GM10266 (cell line): ENCODE measurements at regions not wholly inside any gene's neighbourhood (a gene's known extent, or its start where the extent isn't known, plus 50 kb on each side); places are given as distances from the start of the nearest gene placed in this dataset.

Experiments used
- DNase-seq: peaks from one replicate; pipeline ENCODE4 v3.0.0; 2012; ENCODE audit errors: extremely low spot score
- TF ChIP-seq, protein P1 (sequence below): IDR thresholded peaks from 2 replicates; pipeline ENCODE4 v1.5.1; 2012; ENCODE audit warnings: mild to moderate bottlenecking, low read depth; ENCODE audit not compliant: control insufficient read depth, insufficient read depth; ENCODE audit errors: missing control alignments

DNA sequence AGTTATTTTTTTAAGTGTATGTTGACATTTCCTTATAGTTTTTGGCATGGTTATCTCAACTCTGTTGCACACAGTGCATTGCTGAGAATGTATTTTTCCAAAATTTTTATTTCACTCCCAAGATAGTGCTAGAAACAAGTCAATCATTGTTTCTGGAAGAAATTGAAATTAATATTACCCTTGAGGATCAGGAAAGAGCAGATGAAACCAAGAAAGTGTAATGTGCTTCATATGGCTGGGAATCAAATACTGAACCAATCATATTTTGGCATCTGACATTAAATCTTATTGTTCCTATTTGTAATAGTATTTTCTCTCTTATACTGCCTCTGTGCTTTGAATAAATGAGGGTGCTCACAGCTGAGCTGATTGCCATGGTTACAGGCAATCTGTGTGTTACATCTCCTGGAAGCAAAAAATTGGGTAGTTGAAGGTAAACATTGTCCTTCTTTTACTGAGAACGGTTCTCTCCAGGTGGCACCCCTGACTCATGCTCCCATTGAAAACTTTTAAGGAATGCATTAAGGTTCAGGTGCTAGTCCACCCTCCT lies 358.2 kb upstream of the NR3C2 start:
- TF ChIP-seq, protein P1, sequence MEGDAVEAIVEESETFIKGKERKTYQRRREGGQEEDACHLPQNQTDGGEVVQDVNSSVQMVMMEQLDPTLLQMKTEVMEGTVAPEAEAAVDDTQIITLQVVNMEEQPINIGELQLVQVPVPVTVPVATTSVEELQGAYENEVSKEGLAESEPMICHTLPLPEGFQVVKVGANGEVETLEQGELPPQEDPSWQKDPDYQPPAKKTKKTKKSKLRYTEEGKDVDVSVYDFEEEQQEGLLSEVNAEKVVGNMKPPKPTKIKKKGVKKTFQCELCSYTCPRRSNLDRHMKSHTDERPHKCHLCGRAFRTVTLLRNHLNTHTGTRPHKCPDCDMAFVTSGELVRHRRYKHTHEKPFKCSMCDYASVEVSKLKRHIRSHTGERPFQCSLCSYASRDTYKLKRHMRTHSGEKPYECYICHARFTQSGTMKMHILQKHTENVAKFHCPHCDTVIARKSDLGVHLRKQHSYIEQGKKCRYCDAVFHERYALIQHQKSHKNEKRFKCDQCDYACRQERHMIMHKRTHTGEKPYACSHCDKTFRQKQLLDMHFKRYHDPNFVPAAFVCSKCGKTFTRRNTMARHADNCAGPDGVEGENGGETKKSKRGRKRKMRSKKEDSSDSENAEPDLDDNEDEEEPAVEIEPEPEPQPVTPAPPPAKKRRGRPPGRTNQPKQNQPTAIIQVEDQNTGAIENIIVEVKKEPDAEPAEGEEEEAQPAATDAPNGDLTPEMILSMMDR, result no peak
- no peak for DNase-seq

- no peak for DNase-seq
- TF ChIP-seq, protein P1, result no peak
Measured at GRCh38 chr4:148795156-148795864, 353.1 kb upstream of the NR3C2 start.

GRCh38 chr4:148793221-148793620 lies 351.0 kb upstream of the NR3C2 start:
- TF ChIP-seq, protein P1, result no peak
- DNase-seq, result no peak

GRCh38 chr4:148790691-148791090 lies 348.5 kb upstream of the NR3C2 start:
- TF ChIP-seq, protein P1, result no peak
- no peak for DNase-seq

DNA sequence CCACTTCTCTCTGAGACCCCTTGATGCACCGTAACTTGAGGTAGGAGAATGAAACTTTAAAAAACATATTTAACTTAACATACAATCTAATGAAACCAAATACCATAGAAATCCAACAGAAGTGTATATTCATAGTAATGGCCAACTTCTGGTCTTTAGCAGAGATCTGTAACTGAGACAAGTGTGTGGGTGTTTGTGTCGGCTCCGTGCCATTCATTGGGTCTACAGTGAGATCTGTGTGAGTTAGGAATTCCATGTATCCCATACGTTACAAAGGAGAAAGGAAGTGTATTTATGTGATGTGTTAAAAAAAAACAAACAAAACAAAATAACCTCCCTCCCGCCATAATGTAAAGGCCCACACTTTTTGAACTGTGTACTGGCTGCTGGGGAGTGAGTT lies 348.0 kb upstream of the NR3C2 start:
- no peak for DNase-seq
- TF ChIP-seq, protein P1, result no peak

DNA sequence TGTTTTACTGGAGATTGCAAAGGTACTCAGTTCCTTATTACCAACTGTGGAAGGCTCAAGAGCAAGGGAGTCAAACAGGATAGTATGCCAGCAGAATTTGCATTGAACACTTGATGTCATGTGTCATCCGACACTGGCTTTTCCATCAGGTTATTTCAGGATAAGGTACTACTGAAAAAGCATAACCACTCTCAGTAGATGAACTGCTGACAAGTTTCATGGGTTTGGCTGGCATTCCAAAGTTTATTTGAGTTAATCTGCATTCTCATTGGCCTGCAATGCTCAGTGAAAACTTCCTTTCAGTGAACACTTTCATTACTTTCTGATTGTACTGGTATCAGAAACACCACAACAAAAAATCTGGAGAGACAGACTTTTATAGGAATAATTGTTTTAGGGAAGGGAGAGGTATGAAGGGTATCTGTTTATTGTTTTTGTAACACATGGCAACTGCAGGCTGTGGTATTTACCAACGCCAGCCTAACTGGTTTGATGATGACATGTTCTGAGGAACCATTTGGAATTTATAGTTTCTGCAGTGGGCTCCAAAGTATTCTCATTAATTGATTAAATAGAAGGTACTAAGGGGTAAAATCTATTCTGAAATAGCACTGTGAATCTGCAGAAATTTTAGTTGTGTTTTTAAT lies 345.7 kb upstream of the NR3C2 start:
- TF ChIP-seq, protein P1, result no peak
- no peak for DNase-seq

DNA sequence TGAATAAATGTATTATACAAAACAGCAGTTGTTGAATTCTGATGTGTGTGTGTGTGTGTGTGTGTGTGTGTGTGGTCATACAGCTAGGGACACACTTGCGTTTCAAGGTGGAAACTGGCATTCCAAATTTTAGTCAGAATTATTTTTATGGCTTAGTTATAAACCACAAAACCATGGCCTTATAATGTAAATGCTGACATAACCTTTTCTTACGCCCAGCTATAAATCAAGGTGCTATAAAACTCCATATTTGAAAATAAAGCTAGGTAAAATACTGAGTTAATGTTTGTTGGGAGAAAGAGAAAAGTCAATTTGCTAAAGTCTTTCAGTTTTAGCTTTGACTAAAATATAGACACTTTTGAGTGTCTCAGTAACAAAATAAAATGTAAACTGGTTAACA lies 345.1 kb upstream of the NR3C2 start:
- DNase-seq, result no peak
- TF ChIP-seq, protein P1, result no peak
